ENCODE measurements at regions not wholly inside any gene's neighbourhood (a gene's known extent, or its start where the extent isn't known, plus 50 kb on each side); places are given as distances from the start of the nearest gene placed in this dataset.

DNA sequence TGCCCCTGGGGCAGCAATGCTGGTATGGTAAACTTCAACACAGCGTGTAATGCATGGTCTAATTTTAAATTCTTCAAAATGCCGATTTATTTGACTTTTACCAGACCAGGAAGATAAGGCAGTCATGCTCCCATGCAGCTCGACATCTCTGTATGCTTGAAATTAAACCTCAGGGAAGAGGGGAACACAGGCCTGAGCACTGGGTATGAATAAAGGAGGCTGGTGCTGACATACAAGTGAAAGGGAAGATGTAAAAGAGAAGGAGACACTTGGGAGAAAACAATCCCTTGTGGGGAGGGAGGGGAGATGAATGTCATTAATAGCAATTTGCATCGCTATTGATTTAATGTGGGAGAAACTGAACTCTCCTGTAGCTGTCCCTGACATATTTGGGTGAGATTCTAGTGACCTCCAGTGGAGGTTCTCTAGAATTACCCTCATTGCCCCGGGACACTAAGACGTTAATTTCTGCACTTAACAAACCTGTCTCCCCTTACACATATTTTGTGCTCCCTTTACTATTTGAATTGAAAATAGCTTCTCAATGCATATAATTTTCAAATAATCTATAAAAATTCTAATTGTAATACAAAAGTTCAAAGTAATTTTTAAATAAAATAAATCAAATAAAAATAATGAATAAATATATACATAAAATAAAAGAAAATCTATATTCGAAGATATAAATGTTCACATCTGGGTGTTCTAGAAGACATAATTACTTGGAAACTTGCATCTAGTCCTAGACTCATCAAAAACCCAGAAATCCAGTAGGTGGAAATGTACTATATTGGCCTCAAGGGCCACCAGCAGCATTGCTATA is 283.1 kb downstream of the LMX1A start:
- DNase-seq = peak; percentile 67

DNA sequence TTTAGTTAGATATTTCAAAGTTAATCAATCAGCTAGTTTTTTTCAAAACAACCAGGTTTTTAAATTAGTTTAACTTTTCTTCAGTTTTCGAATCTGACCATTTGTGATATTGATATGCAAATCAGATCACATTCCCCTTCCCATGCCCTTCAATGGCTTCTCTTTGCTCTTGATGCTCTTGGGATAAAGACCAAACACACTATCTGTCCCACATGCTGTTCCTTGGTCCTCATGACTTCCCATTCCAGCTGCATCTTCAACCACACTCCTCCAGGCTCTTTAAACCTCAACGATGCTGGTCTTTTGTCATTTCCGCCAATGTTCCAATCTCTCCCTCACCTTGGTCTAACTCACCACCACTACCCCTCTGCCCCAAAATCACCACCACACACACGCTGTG is 285.8 kb downstream of the LMX1A start:
- DNase-seq = no peak

GRCh38 chr1:165069829-165070228 is 286.7 kb downstream of the LMX1A start:
- DNase-seq = no peak

DNA sequence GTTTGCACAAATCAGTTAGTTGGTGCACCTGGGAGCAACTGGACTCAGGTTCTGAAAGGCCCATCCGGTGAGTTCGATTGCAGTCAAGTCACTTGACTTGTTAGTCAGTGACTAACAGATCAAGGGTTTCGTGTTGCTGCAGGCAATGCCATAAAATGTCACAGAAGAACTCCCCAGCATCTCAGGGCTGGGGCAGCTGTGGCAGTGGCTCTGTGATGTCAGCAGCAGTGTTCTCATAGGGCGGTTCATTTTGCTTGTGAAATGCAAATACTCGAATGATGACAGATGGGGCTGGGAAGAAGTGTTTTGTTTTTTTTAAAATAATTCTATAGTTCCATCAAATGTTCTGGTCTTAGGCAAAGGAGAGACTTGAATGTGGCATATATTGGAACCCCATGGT is 287.8 kb downstream of the LMX1A start:
- peak; percentile 13 for DNase-seq

- no peak for DNase-seq
Observed at GRCh38 chr1:165067829-165068228, 288.7 kb downstream of the LMX1A start.

- DNase-seq = no peak
Observed at GRCh38 chr1:165063181-165063965, 293.1 kb downstream of the LMX1A start.

- no peak for DNase-seq
Observed at GRCh38 chr1:165062346-165062745, 294.2 kb downstream of the LMX1A start.

DNA sequence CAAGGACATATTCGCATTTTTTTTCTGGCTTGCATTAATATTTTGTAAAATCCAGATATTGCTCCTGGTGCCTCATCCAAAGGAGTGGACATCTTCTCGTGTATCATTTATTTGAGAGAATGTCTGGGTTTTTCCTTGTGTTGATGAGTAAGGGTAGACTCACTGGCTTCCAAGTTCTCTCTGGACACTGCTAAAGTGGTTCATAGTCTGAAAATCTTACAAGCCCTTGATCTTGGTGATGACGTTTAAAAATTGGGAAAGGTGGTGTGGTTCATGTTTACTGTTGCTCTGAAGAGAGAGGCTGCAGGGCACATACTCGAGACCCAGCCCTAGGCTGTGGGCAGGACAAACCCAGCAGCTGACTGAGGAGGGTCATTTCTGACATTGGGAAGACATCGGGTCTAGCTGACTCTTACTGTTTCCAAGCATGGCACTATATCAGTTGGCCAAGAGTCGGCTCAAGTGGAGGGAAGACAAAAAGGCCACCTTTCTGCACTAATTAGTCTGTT is 296.2 kb downstream of the LMX1A start:
- no peak for DNase-seq

GRCh38 chr1:165057956-165058355 is 298.6 kb downstream of the LMX1A start:
- DNase-seq = no peak

- peak; percentile 75 for DNase-seq
Observed at GRCh38 chr1:165056914-165057313, 299.6 kb downstream of the LMX1A start.

DNA sequence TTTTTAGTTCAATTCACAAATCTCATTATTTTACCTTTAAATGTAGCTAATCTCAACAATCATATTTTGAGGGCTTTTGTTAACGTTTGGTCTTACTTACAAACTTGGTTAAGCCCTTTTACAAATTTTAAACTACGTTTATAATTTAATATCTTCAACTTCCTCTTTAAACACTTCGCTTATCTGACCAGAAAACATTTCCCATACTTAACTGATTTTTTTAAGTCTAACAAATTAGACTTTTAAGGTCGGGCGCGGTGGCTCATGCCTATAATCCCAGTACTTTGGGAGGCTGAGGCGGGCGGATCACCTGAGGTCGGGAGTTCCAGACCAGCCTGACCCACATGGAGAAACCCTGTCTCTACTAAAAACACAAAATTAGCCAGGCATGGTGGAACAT is 300.9 kb downstream of the LMX1A start:
- DNase-seq = no peak

DNA sequence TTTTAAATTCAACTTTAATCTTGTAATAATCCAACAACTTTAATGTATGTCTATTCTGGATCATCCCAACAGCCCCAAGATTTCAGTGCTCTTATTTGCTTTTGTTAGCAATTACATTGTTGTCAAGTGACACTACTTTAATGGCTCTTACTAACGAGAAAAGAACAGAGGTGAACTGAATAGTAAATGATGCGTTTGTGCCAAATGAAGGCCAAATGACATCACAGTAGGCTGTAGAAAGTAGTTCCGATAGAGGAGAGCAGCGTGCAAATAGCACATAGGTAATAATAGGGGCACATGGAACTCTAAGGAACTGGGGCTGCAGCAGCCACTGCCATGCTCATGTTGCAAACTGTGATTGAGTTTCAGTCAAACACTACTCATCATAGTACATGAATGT is 301.9 kb downstream of the LMX1A start:
- DNase-seq = no peak

- no peak for DNase-seq
Observed at GRCh38 chr1:165053351-165053750, 303.2 kb downstream of the LMX1A start.

DNA sequence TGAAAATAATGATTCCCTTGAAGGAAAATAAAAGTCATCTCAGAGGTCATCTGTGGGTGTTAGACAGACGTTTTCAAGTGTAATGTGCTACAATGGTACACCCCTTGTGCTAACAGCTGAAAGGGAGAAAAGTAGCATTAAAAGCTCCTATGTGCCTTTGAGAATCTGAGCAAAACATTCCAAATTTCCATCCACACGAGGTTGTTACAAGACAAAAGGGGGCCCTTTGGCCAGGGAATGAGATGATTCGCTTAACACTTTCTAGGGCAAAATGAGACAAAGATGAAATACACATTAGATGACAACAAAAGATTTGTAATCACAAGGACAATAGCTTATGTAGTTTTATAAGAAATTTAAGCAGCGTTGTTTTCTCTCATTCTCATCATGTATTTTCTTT is 303.6 kb downstream of the LMX1A start:
- no peak for DNase-seq

- no peak for DNase-seq
Observed at GRCh38 chr1:165052431-165052830, 304.1 kb downstream of the LMX1A start.

- DNase-seq = no peak
Observed at GRCh38 chr1:165050246-165050645, 306.3 kb downstream of the LMX1A start.

- DNase-seq = no peak
Observed at GRCh38 chr1:165047994-165048393, 308.5 kb downstream of the LMX1A start.

DNA sequence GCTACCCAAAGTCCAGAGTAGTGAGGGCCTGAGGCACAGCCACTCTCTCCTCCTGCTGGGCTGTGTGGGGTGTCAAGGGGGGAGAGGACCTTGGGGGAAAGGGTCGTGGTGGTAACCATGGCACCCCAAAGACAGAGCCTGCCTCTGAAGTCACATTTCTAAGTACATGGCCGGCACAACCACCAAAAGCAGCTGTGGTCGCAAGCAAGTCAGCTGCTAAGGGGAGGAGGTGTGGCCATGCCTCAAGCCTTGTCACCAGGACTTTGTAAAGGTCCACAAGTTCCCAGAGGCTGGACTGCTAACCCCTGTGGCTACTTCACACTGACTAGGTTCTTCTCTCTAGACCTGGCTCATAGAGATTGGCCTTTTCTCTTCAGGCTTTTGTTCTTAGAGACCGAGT is 310.6 kb downstream of the LMX1A start:
- DNase-seq = no peak

GRCh38 chr1:165040641-165041040 is 315.9 kb downstream of the LMX1A start:
- DNase-seq = no peak

DNA sequence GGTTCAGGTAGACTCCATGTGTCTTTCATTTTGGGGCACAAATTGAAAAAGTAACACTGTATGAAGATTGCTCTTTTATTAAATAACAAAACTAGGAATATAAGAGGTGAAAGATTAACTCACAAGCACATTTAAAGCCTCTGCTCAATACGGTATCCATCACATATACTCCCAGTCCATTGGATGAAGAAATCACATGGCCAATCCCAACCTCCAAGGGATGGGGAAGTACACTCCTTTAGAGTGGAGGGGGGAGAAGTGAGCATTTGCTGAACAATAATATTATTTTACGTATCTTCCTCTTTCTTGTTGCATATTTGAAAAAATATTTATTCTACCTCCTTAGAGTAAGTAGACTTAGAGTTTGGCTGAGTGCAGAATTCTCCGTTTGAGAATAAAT is 316.5 kb downstream of the LMX1A start:
- no peak for DNase-seq

GRCh38 chr1:165036403-165036802 is 320.1 kb downstream of the LMX1A start:
- DNase-seq = no peak

DNA sequence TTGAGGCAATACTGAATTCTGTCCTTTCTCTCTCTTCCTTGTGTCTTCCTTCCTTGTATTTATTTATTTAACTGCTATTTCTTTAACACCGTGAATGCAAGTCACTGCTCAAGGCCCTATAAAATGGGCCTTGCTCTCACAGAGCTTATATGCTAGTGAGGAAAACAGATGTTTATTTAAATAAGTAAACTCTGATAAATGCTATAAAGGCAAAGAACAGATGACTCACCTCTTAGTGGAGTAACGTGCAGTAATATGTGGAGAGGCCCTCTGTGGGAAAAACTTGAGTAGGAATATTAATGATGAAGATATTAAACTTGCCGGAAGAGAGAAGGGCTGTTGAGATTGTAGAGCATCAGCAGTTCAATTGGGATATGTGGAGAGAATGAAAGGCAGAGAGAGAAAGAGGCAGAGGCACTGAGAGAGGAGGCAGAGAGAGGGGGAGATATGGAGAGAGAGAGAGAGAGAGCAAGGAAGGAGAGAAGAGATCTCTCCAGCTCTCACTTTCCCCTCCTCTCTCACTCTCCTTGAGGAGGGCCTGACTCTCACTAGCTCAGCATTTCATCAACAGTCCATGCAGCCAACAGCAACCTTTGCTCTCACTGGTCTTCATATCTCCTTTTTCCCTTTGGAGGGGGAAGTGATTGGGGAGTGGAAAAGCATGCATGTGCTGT is 322.2 kb downstream of the LMX1A start:
- DNase-seq = no peak

DNA sequence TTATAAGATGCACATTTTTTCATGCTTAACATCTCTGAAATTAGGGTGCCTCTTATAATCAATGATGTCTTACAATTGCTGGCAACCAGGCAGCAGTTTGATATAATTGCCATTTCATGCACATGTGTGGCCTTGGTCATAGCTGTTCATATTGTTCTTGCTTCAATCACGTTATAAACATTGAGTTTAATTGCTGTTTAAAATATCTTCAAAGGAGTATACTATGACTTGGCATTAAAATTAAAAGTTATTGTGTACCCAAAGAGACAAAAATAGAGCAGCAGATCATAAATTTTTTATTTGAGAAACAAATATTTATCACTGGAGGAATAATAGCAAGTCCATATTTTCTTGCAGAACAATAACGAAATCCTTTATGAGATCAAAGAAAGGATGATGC is 325.5 kb downstream of the LMX1A start:
- no peak for DNase-seq

DNA sequence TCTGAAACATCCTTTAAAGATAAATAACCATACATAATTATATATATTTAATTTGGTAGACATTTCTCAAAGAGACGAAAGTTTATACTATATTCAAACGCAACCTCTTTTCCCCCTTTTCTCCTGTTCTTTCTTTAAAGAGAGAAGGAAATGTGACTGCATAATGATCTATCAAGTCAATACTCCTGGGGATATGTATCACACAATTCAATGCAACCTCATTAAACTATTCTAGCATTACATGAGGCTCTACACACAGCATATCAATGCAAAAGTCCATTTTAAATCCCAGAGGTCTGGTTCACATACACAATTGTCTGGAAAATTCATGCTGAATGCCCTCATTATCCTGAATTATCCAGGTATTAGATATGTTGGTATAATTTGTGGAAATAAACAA is 330.7 kb downstream of the LMX1A start:
- no peak for DNase-seq

Data from NCI-H1694 (cell line).